NB4 (cell line): ENCODE measurements at regions not wholly inside any gene's neighbourhood (a gene's known extent, or its start where the extent isn't known, plus 50 kb on each side); places are given as distances from the start of the nearest gene placed in this dataset.

Source experiments
- POLR2A ChIP-seq: IDR thresholded peaks from 2 replicates; pipeline ENCODE4 v1.6.1; 2011; ENCODE audit warnings: mild to moderate bottlenecking; ENCODE audit not compliant: insufficient read length; ENCODE audit errors: extremely low read depth
- TF ChIP-seq, protein P1 (sequence below): IDR thresholded peaks from one replicate; pipeline ENCODE4 v1.5.1; 2012; ENCODE audit warnings: low read depth, low read length
- TF ChIP-seq, protein P2 (sequence below): IDR thresholded peaks from 2 replicates; pipeline ENCODE4 v1.6.1; 2011; ENCODE audit warnings: low read depth, low read length

DNA sequence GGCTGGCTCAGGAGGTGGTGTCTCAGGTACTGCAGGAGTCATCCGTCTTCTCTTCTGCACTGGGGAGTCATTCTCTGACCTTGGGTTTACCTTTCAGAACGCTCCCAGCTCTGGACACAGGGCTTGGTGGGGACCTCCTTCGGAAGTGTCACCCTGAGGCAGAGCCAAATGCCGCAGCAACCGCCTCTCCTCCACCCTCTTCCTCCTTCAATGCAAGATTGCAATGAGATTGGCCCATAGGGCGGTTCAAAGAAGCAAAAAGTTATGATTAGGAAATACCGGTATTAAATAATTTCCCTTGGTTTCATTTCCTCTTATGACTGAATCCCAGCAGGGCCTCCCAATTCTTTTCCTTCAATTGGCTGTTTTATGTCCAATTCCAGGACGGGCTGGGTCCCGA, 178.8 kb downstream of the ACKR3 start:
- TF ChIP-seq, protein P1, sequence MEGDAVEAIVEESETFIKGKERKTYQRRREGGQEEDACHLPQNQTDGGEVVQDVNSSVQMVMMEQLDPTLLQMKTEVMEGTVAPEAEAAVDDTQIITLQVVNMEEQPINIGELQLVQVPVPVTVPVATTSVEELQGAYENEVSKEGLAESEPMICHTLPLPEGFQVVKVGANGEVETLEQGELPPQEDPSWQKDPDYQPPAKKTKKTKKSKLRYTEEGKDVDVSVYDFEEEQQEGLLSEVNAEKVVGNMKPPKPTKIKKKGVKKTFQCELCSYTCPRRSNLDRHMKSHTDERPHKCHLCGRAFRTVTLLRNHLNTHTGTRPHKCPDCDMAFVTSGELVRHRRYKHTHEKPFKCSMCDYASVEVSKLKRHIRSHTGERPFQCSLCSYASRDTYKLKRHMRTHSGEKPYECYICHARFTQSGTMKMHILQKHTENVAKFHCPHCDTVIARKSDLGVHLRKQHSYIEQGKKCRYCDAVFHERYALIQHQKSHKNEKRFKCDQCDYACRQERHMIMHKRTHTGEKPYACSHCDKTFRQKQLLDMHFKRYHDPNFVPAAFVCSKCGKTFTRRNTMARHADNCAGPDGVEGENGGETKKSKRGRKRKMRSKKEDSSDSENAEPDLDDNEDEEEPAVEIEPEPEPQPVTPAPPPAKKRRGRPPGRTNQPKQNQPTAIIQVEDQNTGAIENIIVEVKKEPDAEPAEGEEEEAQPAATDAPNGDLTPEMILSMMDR: no peak
- no peak for TF ChIP-seq POLR2A
- TF ChIP-seq, protein P2, sequence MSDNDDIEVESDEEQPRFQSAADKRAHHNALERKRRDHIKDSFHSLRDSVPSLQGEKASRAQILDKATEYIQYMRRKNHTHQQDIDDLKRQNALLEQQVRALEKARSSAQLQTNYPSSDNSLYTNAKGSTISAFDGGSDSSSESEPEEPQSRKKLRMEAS: no peak
